HL-60 (cell line): ENCODE measurements at regions not wholly inside any gene's neighbourhood (a gene's known extent, or its start where the extent isn't known, plus 50 kb on each side); places are given as distances from the start of the nearest gene placed in this dataset.

Experiments used
- DNase-seq, 2 experiments: peaks; one replicate each; pipeline ENCODE4 v3.0.0-alpha.2; 2010 to 2020; ENCODE audit warnings: low read depth in 1 of 2, low spot score in 1 of 2
- H3K27ac ChIP-seq: fragments of 250-450 bp; sonication (Bioruptor Pico); replicated peaks from 2 replicates; pipeline ENCODE4 v1.5.1; 2020; ENCODE audit warnings: mild to moderate bottlenecking, moderate library complexity
- H3K27me3 ChIP-seq: fragments of 250-450 bp; sonication (Bioruptor Pico); 2 replicates; pipeline ENCODE4 v1.5.1; 2021; ENCODE audit warnings: mild to moderate bottlenecking, moderate library complexity; ENCODE audit not compliant: insufficient read depth, poor library complexity, severe bottlenecking
- H3K4me3 ChIP-seq: replicated peaks from 2 replicates; pipeline ENCODE4 v1.5.1; 2011; ENCODE audit warnings: mild to moderate bottlenecking, control low read depth, low read length; ENCODE audit not compliant: insufficient read depth
- GABPA ChIP-seq: IDR thresholded peaks from 2 replicates; pipeline ENCODE4 v1.6.1; 2012; ENCODE audit warnings: low read depth
- POLR2AphosphoS5 ChIP-seq: IDR thresholded peaks from 2 replicates; pipeline ENCODE4 v1.6.1; 2012; ENCODE audit warnings: low read depth
- REST ChIP-seq: IDR thresholded peaks from 2 replicates; pipeline ENCODE4 v1.6.1; 2012; ENCODE audit warnings: low read depth; ENCODE audit not compliant: insufficient replicate concordance
- SPI1 ChIP-seq: IDR thresholded peaks from 2 replicates; pipeline ENCODE4 v1.6.1; 2012; ENCODE audit warnings: low read depth, mild to moderate bottlenecking, borderline replicate concordance
- TF ChIP-seq, protein P1 (sequence below): IDR thresholded peaks from one replicate; pipeline ENCODE4 v1.5.1; 2011; ENCODE audit warnings: low read length, control low read depth, inconsistent platforms; ENCODE audit not compliant: insufficient read depth

GRCh38 chr1:20429296-20429695 lies 56.7 kb downstream of the CAMK2N1 start:
- Histone ChIP-seq H3K27ac (no peak overlapping the region), H3K4me3 (no peak overlapping the region), H3K27me3 (no peaks in the 10 kb centered on the region)
- TF ChIP-seq GABPA (no peak), REST (no peak), POLR2AphosphoS5 (no peak), SPI1 (no peak)
- TF ChIP-seq, protein P1, sequence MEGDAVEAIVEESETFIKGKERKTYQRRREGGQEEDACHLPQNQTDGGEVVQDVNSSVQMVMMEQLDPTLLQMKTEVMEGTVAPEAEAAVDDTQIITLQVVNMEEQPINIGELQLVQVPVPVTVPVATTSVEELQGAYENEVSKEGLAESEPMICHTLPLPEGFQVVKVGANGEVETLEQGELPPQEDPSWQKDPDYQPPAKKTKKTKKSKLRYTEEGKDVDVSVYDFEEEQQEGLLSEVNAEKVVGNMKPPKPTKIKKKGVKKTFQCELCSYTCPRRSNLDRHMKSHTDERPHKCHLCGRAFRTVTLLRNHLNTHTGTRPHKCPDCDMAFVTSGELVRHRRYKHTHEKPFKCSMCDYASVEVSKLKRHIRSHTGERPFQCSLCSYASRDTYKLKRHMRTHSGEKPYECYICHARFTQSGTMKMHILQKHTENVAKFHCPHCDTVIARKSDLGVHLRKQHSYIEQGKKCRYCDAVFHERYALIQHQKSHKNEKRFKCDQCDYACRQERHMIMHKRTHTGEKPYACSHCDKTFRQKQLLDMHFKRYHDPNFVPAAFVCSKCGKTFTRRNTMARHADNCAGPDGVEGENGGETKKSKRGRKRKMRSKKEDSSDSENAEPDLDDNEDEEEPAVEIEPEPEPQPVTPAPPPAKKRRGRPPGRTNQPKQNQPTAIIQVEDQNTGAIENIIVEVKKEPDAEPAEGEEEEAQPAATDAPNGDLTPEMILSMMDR = no peak
- DNase-seq = no peak

DNA sequence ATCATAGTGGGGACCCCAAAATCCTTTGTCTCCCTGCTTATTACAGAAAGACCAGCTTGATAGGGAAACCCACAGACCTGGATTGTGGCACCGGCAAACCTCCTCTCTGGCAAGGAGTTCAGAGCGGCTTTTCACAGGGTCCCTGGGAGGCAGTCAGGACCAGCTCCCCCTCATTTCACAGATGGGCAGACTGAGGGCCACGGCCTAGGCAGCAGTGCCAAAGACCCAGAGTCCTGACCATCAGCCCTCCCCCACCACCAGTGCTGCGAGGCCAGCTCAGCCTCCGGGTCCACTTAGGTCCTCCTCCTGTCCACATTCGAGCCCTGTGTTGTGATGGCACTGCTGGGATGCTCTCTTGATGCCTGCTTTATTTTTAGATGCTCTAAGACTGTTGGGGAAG lies 57.2 kb downstream of the CAMK2N1 start:
- DNase-seq = no peak
- no peak overlapping the region for H3K4me3 ChIP-seq
- TF ChIP-seq GABPA (no peak), SPI1 (no peak), REST (no peak), POLR2AphosphoS5 (no peak)
- TF ChIP-seq, protein P1 = no peak
- no peak overlapping the region for H3K27ac ChIP-seq
- no peaks in the 10 kb centered on the region for H3K27me3 ChIP-seq

DNA sequence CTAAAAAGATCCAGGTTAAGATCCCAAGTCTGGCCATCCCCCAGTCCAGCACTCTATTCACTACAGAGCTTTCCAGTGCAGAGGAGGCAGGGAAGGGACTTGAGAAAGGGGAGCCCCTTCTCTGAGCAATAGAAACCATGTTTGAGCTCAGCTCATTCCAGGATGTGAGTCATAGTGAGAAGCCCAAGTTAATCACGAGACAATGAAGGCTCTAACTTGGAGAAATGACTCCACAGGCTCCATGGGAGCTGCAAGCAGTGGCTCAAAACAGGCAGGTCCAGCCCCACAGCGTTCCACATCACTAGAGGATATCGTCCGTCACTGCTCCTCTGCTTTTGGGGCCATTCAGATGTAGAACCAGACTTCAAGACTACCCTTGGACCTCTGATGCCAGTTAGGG lies 59.1 kb downstream of the CAMK2N1 start:
- no peak overlapping the region for H3K27ac ChIP-seq
- no peak overlapping the region for H3K4me3 ChIP-seq
- TF ChIP-seq POLR2AphosphoS5 = no peak
- TF ChIP-seq REST = no peak
- no peak for TF ChIP-seq SPI1
- TF ChIP-seq GABPA = no peak
- TF ChIP-seq, protein P1 = no peak
- H3K27me3 ChIP-seq = no peaks in the 10 kb centered on the region
- DNase-seq = no peak
